ENCODE measurements at regions not wholly inside any gene's neighbourhood (a gene's known extent, or its start where the extent isn't known, plus 50 kb on each side); places are given as distances from the start of the nearest gene placed in this dataset.

DNA sequence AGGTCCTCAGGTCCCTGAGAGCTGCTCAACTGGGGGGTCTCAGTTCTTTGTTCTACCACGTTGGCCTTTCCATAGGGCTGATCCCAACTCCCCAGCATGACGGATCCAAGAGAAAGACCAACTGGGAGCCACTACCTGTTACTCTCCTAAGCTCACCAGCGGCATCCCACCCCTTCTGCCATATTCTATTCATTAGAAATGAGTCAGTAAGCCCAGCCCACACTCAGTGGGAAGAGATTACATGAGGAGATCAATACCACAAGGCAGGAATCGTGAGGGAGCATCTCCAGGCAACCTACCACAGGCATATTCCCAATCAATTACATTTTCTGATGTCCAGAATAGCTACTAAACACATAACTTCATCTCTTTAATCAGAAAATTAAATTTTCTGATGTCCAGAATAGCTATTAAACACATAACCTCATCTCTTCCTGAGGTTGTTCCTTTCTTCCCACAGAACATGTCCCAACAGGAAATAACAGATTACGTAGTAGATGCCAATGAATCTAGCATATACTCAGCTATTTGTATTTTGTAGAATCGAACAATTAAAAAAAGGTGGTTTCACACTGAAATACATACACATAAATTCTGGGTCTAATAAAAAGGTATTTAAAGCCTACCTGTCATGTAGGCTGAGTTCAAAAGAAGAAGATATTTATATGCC is 708.1 kb upstream of the ARGLU1 start:
- Histone ChIP-seq H3K36me3 (no peaks in the 10 kb centered on the region), H3K4me1 (no peaks in the 10 kb centered on the region), H3K27me3 (no peaks in the 10 kb centered on the region), H3K4me3 (no peak overlapping the region), H3K27ac (no peak overlapping the region), H3K9me3 (no peaks in the 10 kb centered on the region)
- TF ChIP-seq, protein P1, sequence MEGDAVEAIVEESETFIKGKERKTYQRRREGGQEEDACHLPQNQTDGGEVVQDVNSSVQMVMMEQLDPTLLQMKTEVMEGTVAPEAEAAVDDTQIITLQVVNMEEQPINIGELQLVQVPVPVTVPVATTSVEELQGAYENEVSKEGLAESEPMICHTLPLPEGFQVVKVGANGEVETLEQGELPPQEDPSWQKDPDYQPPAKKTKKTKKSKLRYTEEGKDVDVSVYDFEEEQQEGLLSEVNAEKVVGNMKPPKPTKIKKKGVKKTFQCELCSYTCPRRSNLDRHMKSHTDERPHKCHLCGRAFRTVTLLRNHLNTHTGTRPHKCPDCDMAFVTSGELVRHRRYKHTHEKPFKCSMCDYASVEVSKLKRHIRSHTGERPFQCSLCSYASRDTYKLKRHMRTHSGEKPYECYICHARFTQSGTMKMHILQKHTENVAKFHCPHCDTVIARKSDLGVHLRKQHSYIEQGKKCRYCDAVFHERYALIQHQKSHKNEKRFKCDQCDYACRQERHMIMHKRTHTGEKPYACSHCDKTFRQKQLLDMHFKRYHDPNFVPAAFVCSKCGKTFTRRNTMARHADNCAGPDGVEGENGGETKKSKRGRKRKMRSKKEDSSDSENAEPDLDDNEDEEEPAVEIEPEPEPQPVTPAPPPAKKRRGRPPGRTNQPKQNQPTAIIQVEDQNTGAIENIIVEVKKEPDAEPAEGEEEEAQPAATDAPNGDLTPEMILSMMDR (IDR thresholded peaks at IDR 0.05) = no peak
- DNase-seq (ENCODE audit: low spot score) = no peak

DNA sequence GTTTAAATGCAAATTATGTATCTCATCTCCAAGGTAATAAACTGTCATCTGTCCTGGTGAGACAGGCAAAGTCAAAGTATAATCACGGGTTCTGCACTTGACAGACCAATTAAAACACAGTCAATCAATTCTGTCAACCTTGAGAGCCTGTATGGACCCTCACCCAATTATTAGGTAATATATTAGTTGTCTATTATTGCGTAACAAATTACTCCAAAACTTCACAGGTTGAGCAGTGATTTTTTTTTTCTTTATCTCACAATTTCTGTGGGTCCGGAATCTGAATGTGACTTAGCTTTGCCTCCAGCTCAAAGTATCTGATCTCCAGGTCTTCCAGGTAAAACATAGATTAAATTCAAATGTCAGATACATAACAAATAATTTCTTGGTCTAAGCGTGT is 707.4 kb upstream of the ARGLU1 start:
- DNase-seq (ENCODE audit: low spot score) = no peak

GRCh38 chr13:107271227-107271626 is 703.3 kb upstream of the ARGLU1 start:
- Histone ChIP-seq H3K4me1 (no peaks in the 10 kb centered on the region), H3K36me3 (no peaks in the 10 kb centered on the region), H3K27me3 (no peaks in the 10 kb centered on the region), H3K27ac (no peak overlapping the region), H3K9me3 (no peaks in the 10 kb centered on the region), H3K4me3 (no peak overlapping the region)
- no peak for DNase-seq (ENCODE audit: low spot score)
- TF ChIP-seq, protein P1 (IDR thresholded peaks at IDR 0.05) = no peak

More for the DNA sequence above, 707.4 kb upstream of the ARGLU1 start:
- Histone ChIP-seq H3K4me3 (no peak overlapping the region), H3K9me3 (no peaks in the 10 kb centered on the region), H3K27ac (no peak overlapping the region), H3K27me3 (no peaks in the 10 kb centered on the region), H3K36me3 (no peaks in the 10 kb centered on the region), H3K4me1 (no peaks in the 10 kb centered on the region)
- TF ChIP-seq, protein P1 (IDR thresholded peaks at IDR 0.05) = no peak

- Histone ChIP-seq H3K27ac (no peak overlapping the region), H3K27me3 (no peaks in the 10 kb centered on the region), H3K9me3 (no peaks in the 10 kb centered on the region), H3K36me3 (no peaks in the 10 kb centered on the region), H3K4me3 (no peak overlapping the region), H3K4me1 (no peaks in the 10 kb centered on the region)
- no peak for DNase-seq (ENCODE audit: low spot score)
- TF ChIP-seq, protein P1 (IDR thresholded peaks at IDR 0.05) = no peak
Observed at GRCh38 chr13:107266657-107267056, 698.7 kb upstream of the ARGLU1 start.

- Histone ChIP-seq H3K27ac (no peak overlapping the region), H3K4me3 (no peak overlapping the region), H3K36me3 (no peaks in the 10 kb centered on the region), H3K4me1 (no peaks in the 10 kb centered on the region), H3K9me3 (no peaks in the 10 kb centered on the region), H3K27me3 (no peaks in the 10 kb centered on the region)
- TF ChIP-seq, protein P1 (IDR thresholded peaks at IDR 0.05) = no peak
- no peak for DNase-seq (ENCODE audit: low spot score)
Observed at GRCh38 chr13:107258599-107259187, 690.8 kb upstream of the ARGLU1 start.

GRCh38 chr13:107254392-107254791 is 686.5 kb upstream of the ARGLU1 start:
- no peaks in the 10 kb centered on the region for H3K9me3 ChIP-seq
- TF ChIP-seq, protein P1 (IDR thresholded peaks at IDR 0.05) = no peak
- H3K4me1 ChIP-seq = no peaks in the 10 kb centered on the region
- no peak overlapping the region for H3K27ac ChIP-seq
- no peaks in the 10 kb centered on the region for H3K36me3 ChIP-seq
- no peaks in the 10 kb centered on the region for H3K27me3 ChIP-seq
- H3K4me3 ChIP-seq = no peak overlapping the region
- DNase-seq (ENCODE audit: low spot score) = no peak
